Psoas muscle (tissue), 7 donors: ENCODE measurements at regions not wholly inside any gene's neighbourhood (a gene's known extent, or its start where the extent isn't known, plus 50 kb on each side); places are given as distances from the start of the nearest gene placed in this dataset.
A peak's percentile ranks its signal among the peaks of the same experiment; 100 is the strongest.

Experiments
- ATAC-seq, 4 donors: fragments of 200-7000 bp; cut with Tn5 transposase; one replicate each; pipeline ENCODE4 v1.9.1; 2020; ENCODE audit warnings: moderate library complexity in 3 of 4, mild to moderate bottlenecking in 2 of 4
- DNase-seq, 2 donors: peaks; one replicate each; pipeline ENCODE4 v3.0.0-alpha.2; 2020
- H3K27ac ChIP-seq: fragments of 200-600 bp; one replicate; pipeline ENCODE4 v1.8.0; 2022
- H3K27me3 ChIP-seq, 3 donors: fragments of 200-600 bp in 1 of 3; one replicate each; pipeline versions ENCODE4 v1.6.1 to v1.8.0; 2013 to 2022; ENCODE audit warnings: low read length in 2 of 3, mild to moderate bottlenecking in 2 of 3, moderate library complexity in 1 of 3; ENCODE audit not compliant: insufficient read depth in 3 of 3
- H3K36me3 ChIP-seq, 2 donors: fragments of 200-600 bp in 1 of 2; one replicate each; pipeline versions ENCODE4 v1.6.1 to v1.8.0; 2013 to 2022; ENCODE audit warnings: low read depth in 1 of 2, mild to moderate bottlenecking in 1 of 2, moderate library complexity in 1 of 2; ENCODE audit not compliant: insufficient read depth in 1 of 2
- H3K4me1 ChIP-seq: fragments of 200-600 bp; one replicate; pipeline ENCODE4 v1.8.0; 2022
- H3K4me3 ChIP-seq: fragments of 200-600 bp; one replicate; pipeline ENCODE4 v1.8.0; 2022; ENCODE audit warnings: mild to moderate bottlenecking
- H3K9me3 ChIP-seq: fragments of 200-600 bp; one replicate; pipeline ENCODE4 v1.8.0; 2022
- CTCF ChIP-seq: fragments of 200-600 bp; IDR thresholded peaks from one replicate; pipeline ENCODE4 v1.8.0; 2022; ENCODE audit warnings: antibody characterized with exemption
- WGBS, 3 donors: extraction: QIAGEN DNeasy Blood & Tissue Kit; methylation state at CpG; one replicate each; pipeline versions ENCODE4 v1.1.6 to v1.1.7; 2013; 5-methylcytosine and 5-hydroxymethylcytosine counted together
- intact Hi-C, 2 donors: fragments of 100-400 bp; cut with DNase I; formaldehyde crosslinking; loops; one replicate each; pipeline versions ENCODE4 v1.11.0 to v1.14.2; 2022
- donor health status: healthy with polysubstance abuse.
- donor health status: DM: no; HTN: no; CAD: no; lungs with moderate emphysema.
- donor health status: Bipolar disorder and iron deficiency.
- donor health status: healthy.
- donor health status: DM: yes; HTN: yes; CAD: no.
- donor health status: DM: no; HTN: no; CAD: no.
- donor health status: DM: yes; HTN: yes; CAD: no.

GRCh38 chr15:37820380-37821128 lies 113.9 kb upstream of the TMCO5A start:
- DNase-seq (no peak), ATAC-seq (no peak)
- Histone ChIP-seq H3K36me3 (no peaks in the 10 kb centered on the region), H3K27me3 (no peaks in the 10 kb centered on the region), H3K27ac (no peak overlapping the region), H3K4me3 (no peak overlapping the region), H3K9me3 (no peaks in the 10 kb centered on the region), H3K4me1 (no peaks in the 10 kb centered on the region)
- 84 to 87% (median 84%) methylated on average over 10 of the region's 10 CpGs for WGBS, 3 donors
- TF ChIP-seq CTCF = no peak
- intact Hi-C loops = no loop called here

GRCh38 chr15:37823601-37824275 lies 110.7 kb upstream of the TMCO5A start:
- DNase-seq = no peak
- no peak overlapping the region for H3K4me3 ChIP-seq
- H3K36me3 ChIP-seq = no peaks in the 10 kb centered on the region
- H3K9me3 ChIP-seq = no peaks in the 10 kb centered on the region
- no peaks in the 10 kb centered on the region for H3K4me1 ChIP-seq
- intact Hi-C loops = no loop called here
- H3K27ac ChIP-seq = no peak overlapping the region
- 84 to 87% (median 84%) methylated on average over 10 of the region's 10 CpGs for WGBS, 3 donors
- H3K27me3 ChIP-seq = no peaks in the 10 kb centered on the region
- ATAC-seq = no peak
- no peak for TF ChIP-seq CTCF

GRCh38 chr15:37824717-37825382 lies 109.6 kb upstream of the TMCO5A start:
- Histone ChIP-seq H3K9me3 (no peaks in the 10 kb centered on the region), H3K27me3 (no peaks in the 10 kb centered on the region), H3K27ac (no peak overlapping the region), H3K4me3 (no peak overlapping the region), H3K4me1 (no peaks in the 10 kb centered on the region), H3K36me3 (no peaks in the 10 kb centered on the region)
- intact Hi-C loops = loop anchor here in 1 of 2 donors (5.0 kb wide), 1 partner anchor 827 kb away; no protein-coding TSS in a partner anchor
- TF ChIP-seq CTCF = no peak
- DNase-seq (peak in 1 of 2 donors; percentile 10), ATAC-seq (peak in 1 of 4 donors; percentile 54)
- WGBS, 3 donors = 62 to 68% (median 64%) methylated on average over 6 of the region's 6 CpGs

GRCh38 chr15:37837276-37837675 lies 97.2 kb upstream of the TMCO5A start:
- intact Hi-C loops = no loop called here
- TF ChIP-seq CTCF = no peak
- Histone ChIP-seq H3K9me3 (no peaks in the 10 kb centered on the region), H3K4me1 (no peaks in the 10 kb centered on the region), H3K36me3 (no peaks in the 10 kb centered on the region), H3K27ac (no peak overlapping the region), H3K4me3 (no peak overlapping the region), H3K27me3 (no peaks in the 10 kb centered on the region)
- 33 to 35% (median 34%) methylated on average over 3 of the region's 3 CpGs for WGBS, 3 donors
- DNase-seq (no peak), ATAC-seq (no peak)
